ENCODE measurements at regions not wholly inside any gene's neighbourhood (a gene's known extent, or its start where the extent isn't known, plus 50 kb on each side); places are given as distances from the start of the nearest gene placed in this dataset.

- Histone ChIP-seq H3K79me2 (ENCODE audit: insufficient read depth, low read length) (no peaks in the 10 kb centered on the region), H3F3A (ENCODE audit: low read depth) (no peaks in the 10 kb centered on the region), H3K4me1 (ENCODE audit: insufficient read depth, low read length, poor library complexity, severe bottlenecking) (no peaks in the 10 kb centered on the region), H3K36me3 (ENCODE audit: insufficient read depth, low read length) (no peaks in the 10 kb centered on the region), H2AFZ (ENCODE audit: low read length) (no peak overlapping the region), H3K27me3 (ENCODE audit: insufficient read depth, low read length, poor library complexity, severe bottlenecking) (no peaks in the 10 kb centered on the region), H4K20me1 (ENCODE audit: insufficient read depth, low read length, poor library complexity, severe bottlenecking) (no peaks in the 10 kb centered on the region), H3K9ac (ENCODE audit: low read depth, low read length, poor library complexity, severe bottlenecking) (no peak overlapping the region), H3K9me2 (replicated peaks; ENCODE audit: low read depth, low read length) (no peaks in the 10 kb centered on the region), H3K9me3 (ENCODE audit: insufficient read depth, low read depth, low read length) (no peaks in the 10 kb centered on the region), H3K4me2 (ENCODE audit: low read depth, low read length, poor library complexity, severe bottlenecking) (no peak overlapping the region), H3K4me3 (ENCODE audit: low read length, poor library complexity, severe bottlenecking) (no peak overlapping the region)
- TF ChIP-seq EZH2phosphoT487 (IDR thresholded peaks at IDR 0.05; ENCODE audit: borderline replicate concordance): no peak
- TF ChIP-seq CTCF (conservative IDR thresholded peaks at IDR 0.05; ENCODE audit: low read length): no peak
Observed at GRCh38 chr4:173958445-173958844, 325.0 kb downstream of the FBXO8 start.

- H3K4me2 ChIP-seq (ENCODE audit: low read depth, low read length, poor library complexity, severe bottlenecking): no peak overlapping the region
- H3K27me3 ChIP-seq (ENCODE audit: insufficient read depth, low read length, poor library complexity, severe bottlenecking): no peaks in the 10 kb centered on the region
- no peaks in the 10 kb centered on the region for H4K20me1 ChIP-seq (ENCODE audit: insufficient read depth, low read length, poor library complexity, severe bottlenecking)
- no peaks in the 10 kb centered on the region for H3K9me3 ChIP-seq (ENCODE audit: insufficient read depth, low read depth, low read length)
- H3K4me1 ChIP-seq (ENCODE audit: insufficient read depth, low read length, poor library complexity, severe bottlenecking): no peaks in the 10 kb centered on the region
- H2AFZ ChIP-seq (ENCODE audit: low read length): no peak overlapping the region
- no peaks in the 10 kb centered on the region for H3K79me2 ChIP-seq (ENCODE audit: insufficient read depth, low read length)
- H3F3A ChIP-seq (ENCODE audit: low read depth): no peaks in the 10 kb centered on the region
- TF ChIP-seq CTCF (conservative IDR thresholded peaks at IDR 0.05; ENCODE audit: low read length): no peak
- no peak for TF ChIP-seq EZH2phosphoT487 (IDR thresholded peaks at IDR 0.05; ENCODE audit: borderline replicate concordance)
- no peak overlapping the region for H3K9ac ChIP-seq (ENCODE audit: low read depth, low read length, poor library complexity, severe bottlenecking)
- H3K9me2 ChIP-seq (replicated peaks; ENCODE audit: low read depth, low read length): no peaks in the 10 kb centered on the region
- H3K4me3 ChIP-seq (ENCODE audit: low read length, poor library complexity, severe bottlenecking): no peak overlapping the region
- no peaks in the 10 kb centered on the region for H3K36me3 ChIP-seq (ENCODE audit: insufficient read depth, low read length)
Observed at GRCh38 chr4:173943547-173943946, 339.9 kb downstream of the FBXO8 start.

GRCh38 chr4:173940146-173940545 is 343.3 kb downstream of the FBXO8 start:
- Histone ChIP-seq H3K9me3 (ENCODE audit: insufficient read depth, low read depth, low read length) (no peaks in the 10 kb centered on the region), H4K20me1 (ENCODE audit: insufficient read depth, low read length, poor library complexity, severe bottlenecking) (no peaks in the 10 kb centered on the region), H3K36me3 (ENCODE audit: insufficient read depth, low read length) (no peaks in the 10 kb centered on the region), H3K27me3 (ENCODE audit: insufficient read depth, low read length, poor library complexity, severe bottlenecking) (no peaks in the 10 kb centered on the region), H3K9ac (ENCODE audit: low read depth, low read length, poor library complexity, severe bottlenecking) (no peak overlapping the region), H3K9me2 (replicated peaks; ENCODE audit: low read depth, low read length) (no peaks in the 10 kb centered on the region), H3K4me3 (ENCODE audit: low read length, poor library complexity, severe bottlenecking) (no peak overlapping the region), H3F3A (ENCODE audit: low read depth) (no peaks in the 10 kb centered on the region), H3K79me2 (ENCODE audit: insufficient read depth, low read length) (no peaks in the 10 kb centered on the region), H3K4me2 (ENCODE audit: low read depth, low read length, poor library complexity, severe bottlenecking) (no peak overlapping the region), H2AFZ (ENCODE audit: low read length) (no peak overlapping the region), H3K4me1 (ENCODE audit: insufficient read depth, low read length, poor library complexity, severe bottlenecking) (no peaks in the 10 kb centered on the region)
- TF ChIP-seq EZH2phosphoT487 (IDR thresholded peaks at IDR 0.05; ENCODE audit: borderline replicate concordance) (no peak), CTCF (conservative IDR thresholded peaks at IDR 0.05; ENCODE audit: low read length) (no peak)

Data from Loucy (cell line).